ENCODE measurements at regions not wholly inside any gene's neighbourhood (a gene's known extent, or its start where the extent isn't known, plus 50 kb on each side); places are given as distances from the start of the nearest gene placed in this dataset.
"Not testable (repeated sequence)": the region's sequence is repeated elsewhere in the genome, so short reads cannot be mapped to it uniquely, and the experiment has no call there.

DNA sequence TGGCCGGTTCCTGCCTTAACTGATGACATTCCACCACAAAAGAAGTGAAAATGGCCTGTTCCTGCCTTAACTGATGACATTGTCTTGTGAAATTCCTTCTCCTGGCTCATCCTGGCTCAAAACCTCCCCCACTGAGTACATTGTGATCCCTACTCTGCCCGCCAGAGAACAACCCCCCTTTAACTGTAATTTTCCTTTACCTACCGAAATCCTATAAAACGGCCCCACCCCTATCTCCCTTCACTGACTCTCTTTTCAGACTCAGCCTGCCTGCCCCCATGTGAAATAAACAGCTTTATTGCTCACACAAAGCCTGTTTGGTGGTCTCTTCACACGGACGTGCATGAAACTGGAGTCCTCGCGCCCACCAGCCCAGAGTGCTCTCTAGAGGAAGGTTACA is 166.5 kb downstream of the ADRA2C start:
- TF ChIP-seq, protein P1, sequence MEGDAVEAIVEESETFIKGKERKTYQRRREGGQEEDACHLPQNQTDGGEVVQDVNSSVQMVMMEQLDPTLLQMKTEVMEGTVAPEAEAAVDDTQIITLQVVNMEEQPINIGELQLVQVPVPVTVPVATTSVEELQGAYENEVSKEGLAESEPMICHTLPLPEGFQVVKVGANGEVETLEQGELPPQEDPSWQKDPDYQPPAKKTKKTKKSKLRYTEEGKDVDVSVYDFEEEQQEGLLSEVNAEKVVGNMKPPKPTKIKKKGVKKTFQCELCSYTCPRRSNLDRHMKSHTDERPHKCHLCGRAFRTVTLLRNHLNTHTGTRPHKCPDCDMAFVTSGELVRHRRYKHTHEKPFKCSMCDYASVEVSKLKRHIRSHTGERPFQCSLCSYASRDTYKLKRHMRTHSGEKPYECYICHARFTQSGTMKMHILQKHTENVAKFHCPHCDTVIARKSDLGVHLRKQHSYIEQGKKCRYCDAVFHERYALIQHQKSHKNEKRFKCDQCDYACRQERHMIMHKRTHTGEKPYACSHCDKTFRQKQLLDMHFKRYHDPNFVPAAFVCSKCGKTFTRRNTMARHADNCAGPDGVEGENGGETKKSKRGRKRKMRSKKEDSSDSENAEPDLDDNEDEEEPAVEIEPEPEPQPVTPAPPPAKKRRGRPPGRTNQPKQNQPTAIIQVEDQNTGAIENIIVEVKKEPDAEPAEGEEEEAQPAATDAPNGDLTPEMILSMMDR (IDR thresholded peaks at IDR 0.05; ENCODE audit: poor library complexity) = not testable (repeated sequence)
- not testable (repeated sequence) for TF ChIP-seq EZH2phosphoT487 (IDR thresholded peaks at IDR 0.05; ENCODE audit: low read depth, severe bottlenecking, unreplicated experiment); EZH2 (IDR thresholded peaks at IDR 0.05; ENCODE audit: borderline replicate concordance)

All from hepatocyte (in vitro differentiated cells).